HS-5 (cell line): ENCODE measurements at regions not wholly inside any gene's neighbourhood (a gene's known extent, or its start where the extent isn't known, plus 50 kb on each side); places are given as distances from the start of the nearest gene placed in this dataset.

Source experiments
- DNase-seq: peaks from one replicate; pipeline ENCODE4 v3.0.0-alpha.2; 2012; ENCODE audit warnings: low read depth

- peak; percentile 43 for DNase-seq
Measured at GRCh38 chr3:159170436-159171003, 368.7 kb downstream of the MFSD1 start.

DNA sequence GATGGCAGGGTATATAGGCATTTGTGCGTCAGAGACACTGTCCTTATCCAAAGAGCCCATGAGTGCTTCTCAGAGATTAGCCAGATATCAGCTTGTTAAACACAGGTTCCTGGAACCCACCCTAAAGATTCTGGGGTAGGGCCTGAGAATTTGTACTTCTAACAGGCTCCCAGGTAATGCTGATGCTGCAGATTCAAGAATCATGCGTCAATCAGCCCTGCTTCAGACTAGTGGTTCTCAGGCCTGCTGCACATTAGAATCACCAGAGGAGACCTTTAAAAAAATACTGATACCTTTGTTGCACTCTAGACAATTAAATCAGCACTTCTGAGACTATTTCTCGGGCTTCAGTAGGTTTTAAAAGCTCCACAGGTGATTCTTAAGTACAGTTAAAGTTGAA lies 369.5 kb downstream of the MFSD1 start:
- DNase-seq: no peak

GRCh38 chr3:159172473-159172872 lies 370.6 kb downstream of the MFSD1 start:
- no peak for DNase-seq

- DNase-seq: no peak
Measured at GRCh38 chr3:159174715-159175692, 373.1 kb downstream of the MFSD1 start.

DNA sequence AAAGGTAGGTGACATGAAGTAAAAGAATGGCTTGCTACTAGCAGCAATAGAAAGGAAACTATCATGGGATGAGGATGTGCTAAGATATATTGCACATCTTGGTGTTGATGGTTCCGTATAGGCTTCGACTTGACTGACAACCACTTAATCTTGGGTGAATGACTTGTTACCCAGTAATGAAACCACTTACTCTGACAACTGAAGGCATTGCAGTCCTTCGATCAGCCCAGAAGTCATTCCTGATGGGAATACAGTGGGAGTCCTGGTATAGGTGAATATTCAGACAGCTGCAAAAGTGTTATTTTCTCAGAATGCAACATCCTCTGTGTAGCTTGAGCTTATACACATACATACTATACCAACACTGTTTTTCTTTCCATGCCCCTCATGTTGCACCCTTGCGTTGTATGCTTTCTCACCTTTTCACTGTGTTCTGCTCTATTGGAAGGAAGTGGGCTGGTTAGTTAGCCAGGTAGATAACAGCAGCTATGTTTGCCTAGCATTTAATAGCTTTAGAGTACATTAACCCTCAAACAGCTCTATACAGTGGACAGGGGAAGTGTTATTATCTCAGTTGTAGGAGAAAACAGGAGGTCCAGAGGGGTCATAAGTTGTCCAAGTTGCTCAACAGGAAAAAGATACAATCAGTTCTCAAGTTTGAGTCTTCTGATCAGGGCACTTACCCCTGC lies 376.5 kb downstream of the MFSD1 start:
- no peak for DNase-seq

DNA sequence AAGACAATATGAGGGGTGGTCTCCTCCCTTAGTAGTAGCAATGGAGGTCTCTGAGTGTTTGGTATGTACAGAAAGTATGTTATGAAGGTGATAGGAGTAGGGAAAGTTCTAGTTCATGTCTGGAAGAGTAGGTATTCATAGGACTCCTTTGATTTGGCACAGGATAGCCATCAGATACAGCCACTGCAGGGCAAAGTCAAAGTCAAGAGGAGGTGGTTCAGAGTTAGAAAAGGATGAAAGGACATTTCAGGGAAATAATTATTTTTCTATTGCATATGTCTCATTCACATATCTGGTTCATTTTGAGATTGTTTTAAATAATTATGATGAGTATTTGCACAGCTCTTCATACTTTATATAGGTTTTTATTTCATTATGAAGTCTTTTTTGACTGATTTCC lies 381.1 kb downstream of the MFSD1 start:
- no peak for DNase-seq

DNA sequence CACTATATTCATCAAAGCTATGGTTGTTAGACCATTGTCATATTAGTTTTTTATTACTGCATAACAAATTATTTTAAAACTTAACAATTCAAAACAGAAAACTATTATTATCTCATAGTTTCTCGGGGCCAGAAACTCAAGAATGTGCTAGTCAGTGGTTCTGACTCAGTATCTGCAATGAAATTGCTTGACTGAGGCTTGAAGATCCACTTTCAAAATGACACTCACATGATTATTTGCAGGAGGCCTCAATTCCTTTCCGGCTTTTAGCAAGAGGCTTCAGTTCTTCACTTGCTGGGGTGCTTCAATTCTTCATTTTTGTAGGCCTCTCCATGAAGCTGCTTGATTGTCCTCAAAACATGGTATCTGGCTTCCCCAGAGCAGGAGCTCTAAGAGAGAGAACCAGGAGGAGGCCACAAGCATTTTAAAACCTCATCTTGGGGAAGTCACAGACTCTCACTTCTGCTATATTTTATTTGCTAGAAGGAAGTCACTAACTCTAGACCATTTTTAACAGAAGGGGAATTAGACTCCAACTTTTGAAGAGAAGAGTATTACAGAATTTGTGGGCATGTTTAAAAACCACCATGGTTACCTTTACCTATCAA lies 383.7 kb downstream of the MFSD1 start:
- no peak for DNase-seq

DNA sequence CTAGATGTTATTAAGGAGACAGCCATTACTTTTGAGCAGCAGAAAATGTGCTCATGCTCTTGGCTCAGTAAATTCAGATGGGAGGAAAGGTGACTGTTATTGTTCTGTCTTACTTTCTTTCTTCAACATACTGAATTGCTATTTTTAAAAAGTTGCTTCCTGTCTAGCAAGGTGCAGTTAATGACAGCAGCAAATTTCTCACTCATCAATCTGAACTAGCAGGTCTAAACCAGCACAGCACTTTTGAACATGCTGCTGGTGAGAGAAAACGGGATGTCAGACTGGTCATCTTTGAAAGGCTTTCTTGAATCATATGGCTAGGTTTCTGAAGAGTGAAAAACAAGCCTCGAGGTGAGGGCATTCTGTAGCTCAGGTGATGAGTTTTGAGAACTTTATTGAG lies 384.7 kb downstream of the MFSD1 start:
- DNase-seq: no peak

DNA sequence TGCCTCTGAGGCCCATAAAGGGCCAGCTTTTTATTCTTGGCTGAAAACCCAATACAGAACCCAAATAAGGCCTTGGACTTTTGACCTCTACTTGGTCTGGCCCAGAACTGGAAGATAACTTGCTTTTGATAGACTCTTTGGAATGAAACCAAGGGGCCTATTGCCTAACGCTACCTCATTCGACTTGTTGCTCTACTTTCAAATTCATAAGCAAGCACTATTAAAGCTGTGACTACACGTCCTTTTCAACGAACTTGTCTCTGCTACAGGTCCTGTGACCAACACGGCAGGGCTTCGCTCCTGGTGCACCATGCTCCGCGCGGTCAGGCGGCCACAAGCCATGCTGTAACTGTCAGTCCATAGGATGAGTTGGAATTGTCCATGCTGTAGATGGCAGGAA lies 385.4 kb downstream of the MFSD1 start:
- DNase-seq: no peak

GRCh38 chr3:159187706-159188105 lies 385.9 kb downstream of the MFSD1 start:
- no peak for DNase-seq

- no peak for DNase-seq
Measured at GRCh38 chr3:159189994-159190669, 388.3 kb downstream of the MFSD1 start.

GRCh38 chr3:159191447-159191846 lies 389.6 kb downstream of the MFSD1 start:
- peak; percentile 72 for DNase-seq

- no peak for DNase-seq
Measured at GRCh38 chr3:159196359-159196758, 394.5 kb downstream of the MFSD1 start.

DNA sequence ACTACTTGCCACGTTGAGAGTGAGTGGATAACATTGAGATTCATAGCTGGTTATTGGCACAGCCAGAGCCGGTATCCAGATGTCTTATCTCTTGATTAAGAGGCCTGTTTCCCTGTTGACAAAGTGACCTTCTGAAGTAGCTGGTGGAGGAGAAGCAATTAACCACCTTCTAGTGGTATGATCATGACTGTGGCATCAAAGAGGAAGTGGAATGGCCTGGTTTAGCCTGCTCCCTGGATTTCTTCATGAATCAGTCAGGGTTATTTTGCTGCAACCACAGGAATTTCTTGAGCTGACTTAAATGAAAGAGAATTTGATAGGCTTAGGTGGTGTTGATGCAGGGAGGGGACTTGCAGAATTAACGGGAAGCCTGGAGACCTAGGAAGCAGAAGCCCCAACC lies 398.3 kb downstream of the MFSD1 start:
- DNase-seq: peak; percentile 86

GRCh38 chr3:159208050-159208449 lies 406.2 kb downstream of the MFSD1 start:
- DNase-seq: no peak

DNA sequence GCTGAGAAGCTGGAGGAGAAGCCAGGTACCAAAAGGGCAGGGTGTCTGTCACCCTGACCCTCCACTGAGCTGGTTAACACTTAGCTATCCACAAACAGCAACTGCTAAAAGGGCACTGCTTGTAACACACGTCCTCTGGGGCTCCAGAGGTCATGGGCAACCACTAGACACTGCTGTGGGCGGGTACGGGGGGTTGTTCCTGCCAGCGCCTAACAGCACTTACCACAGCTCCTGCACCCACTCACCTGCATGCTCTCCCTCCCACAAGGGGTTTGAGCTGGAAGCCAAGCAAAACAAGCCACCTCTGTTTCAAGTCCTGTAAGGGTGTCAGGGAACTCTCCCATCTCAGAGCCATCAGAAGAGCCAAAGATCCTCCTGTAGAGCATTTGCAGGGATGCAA lies 407.6 kb downstream of the MFSD1 start:
- no peak for DNase-seq

DNA sequence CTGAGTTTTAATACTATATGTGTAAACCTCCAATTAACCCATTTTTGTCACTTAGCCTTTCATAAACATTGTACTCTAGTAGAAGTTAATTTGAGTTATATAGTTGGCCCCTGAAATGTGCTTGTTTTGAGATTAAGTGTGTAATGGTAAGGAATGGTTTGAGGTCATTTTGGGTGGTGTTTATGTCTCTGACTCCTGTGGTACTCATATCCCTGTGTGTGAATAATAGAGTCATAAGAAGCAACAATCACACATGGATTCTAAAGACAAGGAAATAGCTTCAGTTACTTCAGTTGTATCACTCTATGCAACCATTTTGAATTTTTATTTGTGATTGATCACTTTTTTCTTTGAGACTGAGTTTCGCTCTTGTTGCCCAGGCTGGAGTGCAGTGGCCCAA lies 408.5 kb downstream of the MFSD1 start:
- DNase-seq: no peak

DNA sequence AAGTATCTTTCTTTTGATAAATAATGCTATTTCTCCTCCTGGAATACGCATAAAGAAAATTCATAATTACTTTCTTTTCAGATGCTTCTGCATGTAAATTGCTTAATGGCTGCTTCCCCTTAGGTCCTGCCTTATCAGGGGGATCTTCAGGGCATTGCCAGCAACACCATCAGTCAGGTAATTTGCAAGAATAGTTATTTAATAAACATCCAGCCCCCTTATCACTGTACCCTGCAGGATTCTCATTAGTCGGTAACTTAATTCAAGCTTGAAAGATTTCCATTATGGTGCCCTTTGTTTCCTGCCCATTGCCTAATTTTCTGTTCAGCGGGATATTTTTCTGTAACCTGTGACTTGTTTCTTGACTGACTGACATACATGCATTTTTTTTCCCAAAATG lies 414.5 kb downstream of the MFSD1 start:
- DNase-seq: no peak

DNA sequence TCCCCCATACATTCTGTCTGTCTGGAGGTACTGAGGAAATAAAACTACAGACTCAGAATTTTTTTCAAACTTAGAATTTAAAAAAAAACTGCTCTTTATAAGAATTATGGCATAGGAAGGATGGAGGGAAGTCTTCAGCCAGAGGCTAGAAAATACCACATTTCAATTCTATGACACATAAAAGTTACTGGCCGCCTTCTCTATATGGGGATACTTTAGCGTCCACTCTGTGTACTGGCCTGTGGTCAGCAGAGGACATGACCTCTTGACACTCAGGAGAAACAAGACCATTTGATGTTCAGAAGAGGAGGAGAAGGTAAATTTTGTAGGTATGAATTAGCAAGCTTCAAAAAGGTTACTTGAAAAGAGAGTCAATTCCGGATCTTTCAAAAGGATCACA lies 417.4 kb downstream of the MFSD1 start:
- no peak for DNase-seq

DNA sequence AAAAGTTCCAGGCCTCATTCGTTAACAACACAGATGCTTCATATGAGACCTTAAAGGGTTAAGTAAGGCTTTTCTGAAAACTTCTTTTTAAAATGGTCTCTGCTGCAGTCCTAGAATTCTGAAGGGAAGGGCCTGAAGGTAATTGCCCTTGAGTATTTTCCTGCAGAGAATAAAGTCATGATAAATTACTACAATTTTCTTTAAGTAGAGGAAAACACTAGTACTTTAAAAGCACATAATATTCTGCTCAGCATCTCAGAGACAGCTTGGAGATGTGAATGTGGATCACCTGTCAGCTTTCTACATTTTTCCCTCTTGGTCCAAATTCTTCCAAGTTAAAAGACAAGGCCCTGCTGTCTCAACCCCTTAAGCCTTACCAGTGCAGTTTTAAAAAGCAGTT lies 419.5 kb downstream of the MFSD1 start:
- no peak for DNase-seq

- no peak for DNase-seq
Measured at GRCh38 chr3:159229116-159229680, 427.3 kb downstream of the MFSD1 start.

DNA sequence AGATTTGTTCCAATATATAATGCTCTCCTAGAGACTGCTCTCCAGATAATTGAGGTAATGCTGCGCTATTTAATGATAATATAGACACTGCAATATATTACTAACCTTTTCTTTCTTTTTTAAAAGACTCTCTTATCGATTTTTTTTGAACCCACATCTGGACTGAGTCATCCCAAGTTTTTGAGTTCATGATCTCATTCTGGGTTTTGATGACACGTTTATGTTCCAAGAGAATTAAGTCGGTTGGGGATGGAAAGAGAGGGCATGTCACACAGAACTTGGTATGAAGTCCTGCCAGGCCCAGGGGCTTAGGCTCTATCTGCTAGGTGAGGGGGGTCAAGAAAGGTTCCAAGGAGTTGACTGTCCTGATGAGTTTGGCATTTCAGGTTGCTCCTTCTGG lies 431.1 kb downstream of the MFSD1 start:
- DNase-seq: no peak
